Thyroid gland (tissue), 4 donors: ENCODE measurements at regions not wholly inside any gene's neighbourhood (a gene's known extent, or its start where the extent isn't known, plus 50 kb on each side); places are given as distances from the start of the nearest gene placed in this dataset.

Experiments
- POLR2A ChIP-seq, 2 donors: fragments of 450-650 bp; IDR thresholded peaks; one replicate each; pipeline ENCODE4 v1.6.1; 2017; ENCODE audit warnings: antibody characterized with exemption in 2 of 2, mild to moderate bottlenecking in 2 of 2, moderate library complexity in 1 of 2
- TF ChIP-seq, protein P1 (sequence below), 6 experiments: fragments of 200-600 bp in 3 of 6; fragments of 450-650 bp in 3 of 6; sonication (generic) in 3 of 6; IDR thresholded peaks; one replicate each; pipeline ENCODE4 v1.5.1; 2016 to 2019; ENCODE audit warnings: antibody characterized with exemption in 6 of 6, mild to moderate bottlenecking in 2 of 6, inconsistent platforms in 1 of 6, moderate library complexity in 1 of 6

DNA sequence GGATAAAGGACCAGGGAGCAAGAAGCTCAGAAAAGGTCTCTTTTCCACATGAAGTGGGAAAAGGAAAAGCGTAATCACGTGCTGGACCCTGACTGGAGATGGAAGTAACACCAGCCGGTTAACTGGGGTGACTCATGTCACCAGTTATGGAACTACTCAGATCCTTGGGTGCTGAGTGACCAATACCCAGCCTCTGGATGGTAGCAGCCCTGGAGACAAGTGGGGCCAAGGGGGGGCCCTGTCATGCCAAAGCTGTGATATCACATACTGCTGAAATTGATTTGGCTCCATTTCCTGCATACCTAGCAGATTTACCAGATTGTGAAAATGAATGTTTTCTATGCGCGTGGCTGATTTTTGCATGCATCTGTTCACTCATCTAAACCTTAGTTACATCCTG is 158.9 kb downstream of the ZIC5 start:
- TF ChIP-seq POLR2A (IDR thresholded peaks at IDR 0.05), result no peak
- TF ChIP-seq, protein P1, sequence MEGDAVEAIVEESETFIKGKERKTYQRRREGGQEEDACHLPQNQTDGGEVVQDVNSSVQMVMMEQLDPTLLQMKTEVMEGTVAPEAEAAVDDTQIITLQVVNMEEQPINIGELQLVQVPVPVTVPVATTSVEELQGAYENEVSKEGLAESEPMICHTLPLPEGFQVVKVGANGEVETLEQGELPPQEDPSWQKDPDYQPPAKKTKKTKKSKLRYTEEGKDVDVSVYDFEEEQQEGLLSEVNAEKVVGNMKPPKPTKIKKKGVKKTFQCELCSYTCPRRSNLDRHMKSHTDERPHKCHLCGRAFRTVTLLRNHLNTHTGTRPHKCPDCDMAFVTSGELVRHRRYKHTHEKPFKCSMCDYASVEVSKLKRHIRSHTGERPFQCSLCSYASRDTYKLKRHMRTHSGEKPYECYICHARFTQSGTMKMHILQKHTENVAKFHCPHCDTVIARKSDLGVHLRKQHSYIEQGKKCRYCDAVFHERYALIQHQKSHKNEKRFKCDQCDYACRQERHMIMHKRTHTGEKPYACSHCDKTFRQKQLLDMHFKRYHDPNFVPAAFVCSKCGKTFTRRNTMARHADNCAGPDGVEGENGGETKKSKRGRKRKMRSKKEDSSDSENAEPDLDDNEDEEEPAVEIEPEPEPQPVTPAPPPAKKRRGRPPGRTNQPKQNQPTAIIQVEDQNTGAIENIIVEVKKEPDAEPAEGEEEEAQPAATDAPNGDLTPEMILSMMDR (IDR thresholded peaks at IDR 0.05), result no peak
